ACHN (cell line): ENCODE measurements at regions not wholly inside any gene's neighbourhood (a gene's known extent, or its start where the extent isn't known, plus 50 kb on each side); places are given as distances from the start of the nearest gene placed in this dataset.
"Not testable (repeated sequence)": the region's sequence is repeated elsewhere in the genome, so short reads cannot be mapped to it uniquely, and the experiment has no call there.

Experiments used
- DNase-seq: peaks from one replicate; pipeline ENCODE4 v3.0.0-alpha.2; 2015
- in situ Hi-C: cut with HindIII; loops from 2 replicates; pipeline ENCODE4 v1.10.0; 2017; ENCODE audit warnings: low sequenced_read_pairs, low pct_ligation_motif_present, low pct_unique_long_range_greater_than_20kb

GRCh38 chr17:31608659-31609254 lies 217.3 kb downstream of the RAB11FIP4 start:
- in situ Hi-C loops = no loop called here
- DNase-seq = no peak

GRCh38 chr17:31605761-31606160 lies 214.3 kb downstream of the RAB11FIP4 start:
- no peak for DNase-seq
- in situ Hi-C loops = no loop called here

GRCh38 chr17:31604936-31605335 lies 213.5 kb downstream of the RAB11FIP4 start:
- in situ Hi-C loops = no loop called here
- DNase-seq = no peak

DNA sequence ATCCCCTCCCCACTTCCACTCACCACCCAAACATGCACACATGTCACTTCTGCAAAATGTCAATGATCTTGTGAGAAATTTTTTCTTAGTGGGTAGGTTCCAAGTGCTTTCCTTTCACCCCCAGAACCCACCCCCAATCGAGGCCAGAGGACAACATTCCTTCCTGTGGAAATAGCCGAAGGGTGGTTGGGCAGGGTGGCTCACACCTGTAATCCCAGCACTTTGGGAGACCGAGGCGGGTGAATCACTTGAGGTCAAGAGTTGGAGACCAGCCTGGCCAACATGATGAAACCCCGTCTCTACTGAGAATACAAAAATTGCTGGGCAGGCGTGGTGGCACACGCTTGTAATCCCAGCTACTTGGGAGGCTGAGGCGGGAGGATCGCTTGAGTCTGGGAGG lies 208.7 kb downstream of the RAB11FIP4 start:
- DNase-seq, in situ Hi-C loops: not testable (repeated sequence)

DNA sequence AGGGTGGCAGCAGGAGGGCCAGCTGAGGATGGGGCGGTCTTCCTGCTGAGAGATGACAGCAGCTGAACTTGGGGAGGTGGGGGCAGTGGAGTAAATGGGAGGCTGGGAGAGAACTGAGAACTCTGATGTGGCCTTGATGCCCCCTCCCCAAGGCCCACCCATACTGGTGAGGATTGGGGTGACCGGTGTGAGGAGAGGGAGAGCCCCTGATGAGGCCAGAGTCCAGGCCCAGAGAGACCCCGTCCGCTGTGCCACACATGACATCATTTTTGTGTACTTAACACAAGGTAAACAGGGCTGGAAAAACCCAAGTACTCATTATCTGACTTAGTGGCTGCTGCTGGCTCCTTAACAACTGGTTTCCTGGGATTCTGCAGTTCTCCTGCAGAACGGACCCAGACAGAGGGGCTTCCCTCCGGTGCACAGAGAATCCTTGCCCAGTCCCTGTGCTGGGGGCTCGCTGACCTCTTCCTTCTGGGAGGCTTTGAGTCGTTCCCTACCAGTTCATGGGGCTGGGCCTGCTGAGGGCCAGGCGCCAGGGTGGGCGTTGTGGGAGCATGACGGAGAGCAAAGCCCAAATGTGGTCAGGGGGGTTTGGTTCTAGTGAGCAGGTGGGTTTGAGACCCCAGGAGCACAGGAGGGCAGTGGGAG lies 207.6 kb downstream of the RAB11FIP4 start:
- in situ Hi-C loops = no loop called here
- DNase-seq = no peak

DNA sequence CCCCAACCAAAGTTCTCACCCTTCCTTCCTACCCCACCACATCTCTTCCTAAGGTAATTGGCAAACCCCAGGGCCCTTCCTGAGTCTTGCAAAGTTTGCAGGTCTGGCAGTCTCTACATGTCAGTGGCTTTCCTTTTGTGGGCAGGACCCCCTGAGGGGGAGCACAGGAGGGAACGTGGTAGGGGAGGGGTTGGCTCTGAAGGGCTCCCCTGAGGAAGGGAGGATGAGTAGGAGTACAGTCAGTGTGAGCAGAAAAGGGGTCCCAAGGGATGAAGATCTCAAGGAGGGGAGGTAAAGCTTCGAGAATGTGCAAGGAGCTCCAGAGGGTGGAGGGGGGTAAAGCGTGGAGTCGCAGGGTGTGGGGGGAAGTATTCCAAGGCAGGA lies 206.9 kb downstream of the RAB11FIP4 start:
- in situ Hi-C loops = no loop called here
- DNase-seq = no peak

- in situ Hi-C loops = no loop called here
- no peak for DNase-seq
These were observed 206.3 kb downstream of the RAB11FIP4 start for GRCh38 chr17:31597646-31598398.

DNA sequence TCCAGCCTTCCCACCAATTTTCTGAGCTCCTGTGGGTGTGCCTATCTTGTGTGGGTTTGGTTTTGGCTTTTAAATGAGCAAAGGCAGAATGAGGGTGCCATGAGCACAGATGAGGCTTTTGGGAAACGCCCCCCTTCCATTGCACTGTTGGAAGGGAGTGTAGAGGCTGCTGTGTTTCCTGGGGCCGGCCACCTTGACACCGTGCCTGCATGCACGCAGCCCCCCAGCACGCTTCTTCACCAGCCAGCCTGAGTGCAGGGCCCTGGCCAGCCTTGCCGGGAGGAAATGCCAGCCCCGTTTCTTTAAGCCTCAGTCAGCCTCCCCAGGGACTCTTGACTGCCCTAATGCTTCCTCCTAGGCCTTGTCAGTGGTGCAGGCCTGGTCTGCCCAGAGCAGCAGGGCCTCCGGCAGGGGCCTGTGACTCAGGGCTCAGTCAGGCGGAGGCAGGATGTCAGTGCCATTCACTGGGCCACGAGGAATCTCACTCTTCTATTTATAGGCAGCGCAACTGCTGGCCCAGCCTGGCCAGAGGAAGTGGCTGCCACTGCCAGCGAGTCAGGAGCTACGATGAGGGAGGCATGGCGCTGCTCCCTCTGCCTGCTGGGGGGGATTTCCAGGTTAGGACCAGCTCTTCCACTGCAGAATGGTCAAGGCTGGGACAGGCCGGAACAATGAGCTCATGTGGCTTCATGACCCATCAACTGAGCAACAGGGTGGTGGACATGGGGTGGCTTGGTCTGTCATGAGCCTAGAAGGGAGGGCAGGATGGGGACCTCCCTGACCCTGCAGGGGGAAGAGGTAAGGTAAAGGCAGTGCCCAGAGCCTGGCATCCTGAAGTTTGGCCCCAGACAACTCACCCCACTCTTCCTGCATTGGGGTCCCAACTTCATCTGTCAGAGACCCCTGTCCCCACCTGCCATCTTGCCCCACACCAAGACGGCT lies 205.2 kb downstream of the RAB11FIP4 start:
- peak; percentile 99 for DNase-seq
- in situ Hi-C loops = no loop called here

GRCh38 chr17:31595666-31596381 lies 204.3 kb downstream of the RAB11FIP4 start:
- DNase-seq = peak; percentile 35
- in situ Hi-C loops = no loop called here

DNA sequence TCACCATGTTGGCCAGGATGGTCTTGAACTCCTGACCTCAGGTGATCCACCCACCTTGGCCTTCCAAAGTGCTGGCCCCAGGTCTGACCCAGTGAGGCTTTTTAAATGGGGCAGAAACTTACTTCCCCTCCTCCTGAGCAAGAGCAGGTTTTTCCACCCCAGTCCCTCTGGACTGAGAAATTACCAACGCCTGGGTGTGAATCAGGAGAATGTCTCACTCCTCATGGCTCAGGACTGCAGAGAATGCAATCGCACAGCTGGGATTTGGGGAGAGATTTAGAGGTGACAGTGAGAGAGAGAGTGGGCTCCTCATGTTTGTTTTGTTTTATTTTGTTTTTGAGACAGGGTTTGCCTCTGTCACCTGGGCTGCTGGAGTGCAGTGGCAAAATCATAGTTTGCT lies 203.6 kb downstream of the RAB11FIP4 start:
- DNase-seq = no peak
- in situ Hi-C loops = no loop called here

GRCh38 chr17:31594416-31594815 lies 202.9 kb downstream of the RAB11FIP4 start:
- DNase-seq = no peak
- in situ Hi-C loops = no loop called here

DNA sequence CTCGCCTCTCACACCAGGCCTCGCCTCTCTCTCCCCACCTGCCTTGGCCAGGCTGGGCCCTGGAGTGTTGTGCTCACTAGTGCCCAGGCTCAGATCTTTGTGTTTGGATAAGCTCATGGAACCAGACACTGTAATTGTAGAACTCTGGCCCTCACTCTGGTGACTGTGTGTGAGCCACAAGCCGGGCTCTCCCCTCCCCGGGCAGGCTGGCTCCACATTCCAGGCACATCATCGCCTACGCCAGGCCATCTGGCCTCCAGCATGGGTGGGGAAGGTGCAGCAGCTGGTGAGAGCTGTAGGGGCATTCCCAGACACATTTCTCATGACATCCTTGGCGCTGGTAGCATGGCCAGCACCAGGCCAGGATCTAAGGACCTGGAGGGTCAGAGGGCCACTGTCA lies 202.3 kb downstream of the RAB11FIP4 start:
- DNase-seq = no peak
- in situ Hi-C loops = no loop called here

DNA sequence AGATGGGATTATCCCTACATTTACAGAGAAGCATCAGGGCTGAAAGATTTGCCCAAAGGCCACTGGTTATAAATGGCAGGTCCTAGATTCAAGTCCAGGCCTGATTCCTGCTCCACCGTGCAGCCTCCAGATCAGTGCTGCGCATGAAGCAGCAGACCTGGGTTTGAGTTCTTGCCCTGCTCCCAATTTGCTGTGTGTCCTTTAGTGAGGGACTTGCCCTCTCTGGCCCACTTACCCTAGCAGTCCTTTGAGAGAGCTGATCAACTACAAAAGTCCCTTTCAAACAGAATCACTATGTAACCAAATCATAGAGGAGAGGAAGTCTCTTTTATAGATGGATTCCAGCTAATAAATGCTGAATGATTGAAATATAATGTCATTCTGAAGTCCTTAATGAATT lies 200.4 kb downstream of the RAB11FIP4 start:
- no peak for DNase-seq
- in situ Hi-C loops = no loop called here

DNA sequence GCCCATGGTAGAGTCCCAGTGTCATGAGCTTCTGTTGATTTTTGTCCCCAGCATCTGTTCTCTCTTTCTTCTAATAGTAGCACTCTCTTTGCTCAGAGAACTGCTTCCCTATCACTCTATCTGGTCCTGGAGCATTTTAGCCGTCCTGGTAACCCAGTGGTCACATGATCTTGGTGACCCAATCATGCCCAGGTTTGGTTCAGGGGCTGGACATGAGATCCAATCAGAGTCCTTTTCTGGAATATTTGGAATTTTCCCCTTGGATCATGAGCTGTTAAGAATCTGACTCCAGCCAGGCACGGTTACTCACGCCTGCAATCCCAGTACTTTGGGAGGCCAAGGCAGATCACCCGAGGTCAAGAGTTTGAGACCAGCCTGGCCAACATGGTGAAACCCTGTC lies 197.0 kb downstream of the RAB11FIP4 start:
- in situ Hi-C loops = no loop called here

DNA sequence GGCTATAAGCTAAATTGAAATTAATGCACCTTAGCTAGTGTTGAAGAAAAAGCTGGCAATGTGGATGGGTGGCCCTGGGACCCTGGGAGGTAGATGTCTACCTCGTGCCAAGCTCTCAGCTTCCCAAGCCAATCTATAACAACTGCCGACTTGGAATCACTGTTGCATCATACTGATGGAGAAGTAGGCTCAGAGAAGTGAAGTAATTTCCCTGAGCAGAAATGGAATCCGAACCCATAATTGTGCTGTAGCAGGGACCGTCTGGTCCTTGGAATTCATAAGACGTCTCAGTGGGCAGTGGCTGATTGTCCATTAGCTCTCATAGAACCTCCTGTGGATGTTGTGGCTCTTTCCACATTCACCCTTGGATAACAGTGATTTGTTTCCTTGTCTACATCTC lies 196.6 kb downstream of the RAB11FIP4 start:
- no peak for DNase-seq
- in situ Hi-C loops = no loop called here

More for the DNA sequence above, 197.0 kb downstream of the RAB11FIP4 start:
- DNase-seq = no peak
